ENCODE measurements at regions not wholly inside any gene's neighbourhood (a gene's known extent, or its start where the extent isn't known, plus 50 kb on each side); places are given as distances from the start of the nearest gene placed in this dataset.
"Not testable (repeated sequence)": the region's sequence is repeated elsewhere in the genome, so short reads cannot be mapped to it uniquely, and the experiment has no call there.

DNA sequence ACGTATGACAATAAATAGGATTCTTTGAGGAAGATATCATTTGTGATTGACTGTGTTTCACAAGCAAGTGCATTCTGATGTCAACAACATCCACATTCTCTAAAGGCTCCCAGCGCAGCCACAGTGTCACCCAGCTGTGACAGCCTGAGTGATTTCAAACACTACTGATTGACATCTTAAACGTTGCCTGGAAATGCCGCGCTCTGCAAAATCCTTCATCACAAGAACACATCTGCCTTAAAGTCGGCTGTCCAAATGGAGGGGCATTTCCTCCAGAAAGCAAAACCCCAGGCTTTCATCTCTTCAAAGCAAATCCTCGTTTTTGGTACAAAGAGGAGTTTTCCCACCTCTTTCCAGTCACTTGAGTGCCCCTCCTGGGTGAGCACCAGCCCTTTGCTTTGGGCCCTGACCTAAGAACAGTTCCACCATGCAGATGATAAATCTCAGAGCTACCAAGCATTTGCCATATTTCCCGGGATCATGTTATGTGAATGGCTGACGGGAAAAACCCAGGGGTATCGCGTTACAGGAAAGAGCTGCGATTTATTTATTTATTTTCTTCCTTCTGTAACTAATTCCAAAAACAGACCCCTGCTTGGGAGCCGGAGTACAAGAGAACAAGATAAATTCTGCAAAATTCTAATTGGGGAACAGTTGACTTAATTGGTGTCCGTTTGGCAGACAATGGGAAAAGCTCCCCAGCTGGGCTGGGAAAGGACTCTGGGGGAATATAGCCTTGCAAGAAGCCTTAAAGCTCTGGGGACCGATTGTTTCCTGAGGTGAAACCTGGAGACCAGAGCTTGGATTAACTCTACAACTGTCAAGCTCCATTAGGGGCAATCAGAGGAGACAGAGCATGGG, 703.8 kb upstream of the NR2F2 start:
- TF ChIP-seq, protein P1, sequence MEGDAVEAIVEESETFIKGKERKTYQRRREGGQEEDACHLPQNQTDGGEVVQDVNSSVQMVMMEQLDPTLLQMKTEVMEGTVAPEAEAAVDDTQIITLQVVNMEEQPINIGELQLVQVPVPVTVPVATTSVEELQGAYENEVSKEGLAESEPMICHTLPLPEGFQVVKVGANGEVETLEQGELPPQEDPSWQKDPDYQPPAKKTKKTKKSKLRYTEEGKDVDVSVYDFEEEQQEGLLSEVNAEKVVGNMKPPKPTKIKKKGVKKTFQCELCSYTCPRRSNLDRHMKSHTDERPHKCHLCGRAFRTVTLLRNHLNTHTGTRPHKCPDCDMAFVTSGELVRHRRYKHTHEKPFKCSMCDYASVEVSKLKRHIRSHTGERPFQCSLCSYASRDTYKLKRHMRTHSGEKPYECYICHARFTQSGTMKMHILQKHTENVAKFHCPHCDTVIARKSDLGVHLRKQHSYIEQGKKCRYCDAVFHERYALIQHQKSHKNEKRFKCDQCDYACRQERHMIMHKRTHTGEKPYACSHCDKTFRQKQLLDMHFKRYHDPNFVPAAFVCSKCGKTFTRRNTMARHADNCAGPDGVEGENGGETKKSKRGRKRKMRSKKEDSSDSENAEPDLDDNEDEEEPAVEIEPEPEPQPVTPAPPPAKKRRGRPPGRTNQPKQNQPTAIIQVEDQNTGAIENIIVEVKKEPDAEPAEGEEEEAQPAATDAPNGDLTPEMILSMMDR (IDR thresholded peaks at IDR 0.05; ENCODE audit: partially characterized antibody, unreplicated experiment), result no peak
- Mint-ChIP-seq H3K9me3 (ENCODE audit: unreplicated experiment) (peaks cover 1% of the 10 kb centered on the region), H3K4me3 (ENCODE audit: unreplicated experiment) (no peak overlapping the region), H3K27ac (ENCODE audit: unreplicated experiment) (peak overlapping the region; percentile 74), H3K4me1 (ENCODE audit: low read depth, unreplicated experiment) (peaks cover 13% of the 10 kb centered on the region), H3K27me3 (ENCODE audit: unreplicated experiment) (no peaks in the 10 kb centered on the region), H3K36me3 (ENCODE audit: unreplicated experiment) (no peaks in the 10 kb centered on the region)
- peak; percentile 22 for DNase-seq

DNA sequence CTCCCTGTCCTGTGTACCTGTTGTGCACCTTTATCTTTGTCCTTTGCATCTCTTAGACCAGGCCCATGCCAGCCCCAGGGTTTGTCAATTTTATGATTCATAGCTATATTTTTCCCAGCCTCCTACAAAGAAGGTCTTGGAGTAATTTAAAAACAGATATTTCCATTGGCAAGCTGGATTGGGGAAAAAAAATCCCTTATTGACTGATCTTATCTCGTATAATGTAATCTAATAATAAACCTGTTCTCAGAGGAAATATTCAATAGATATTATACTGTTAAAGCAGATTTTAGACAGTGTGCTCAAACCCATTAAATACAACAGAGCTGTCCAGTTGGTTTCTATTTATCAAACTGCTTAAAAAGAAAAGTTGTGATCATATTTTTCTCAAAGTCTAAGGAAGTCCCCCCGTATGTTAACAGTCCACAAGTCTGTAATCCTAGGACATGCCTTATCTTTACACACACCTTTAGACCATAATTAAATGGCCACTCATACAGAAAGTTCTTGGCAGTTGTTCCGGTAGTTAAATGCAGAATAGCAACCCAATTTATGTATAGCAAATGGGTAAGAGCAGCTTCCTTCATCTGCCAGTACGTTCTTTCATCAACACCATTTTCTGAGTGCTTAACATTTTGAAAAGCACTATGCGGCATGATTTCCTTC, 700.9 kb upstream of the NR2F2 start:
- H3K4me3 Mint-ChIP-seq (ENCODE audit: unreplicated experiment), result no peak overlapping the region
- no peak for DNase-seq
- H3K36me3 Mint-ChIP-seq (ENCODE audit: unreplicated experiment), result no peaks in the 10 kb centered on the region
- H3K27me3 Mint-ChIP-seq (ENCODE audit: unreplicated experiment), result no peaks in the 10 kb centered on the region
- H3K27ac Mint-ChIP-seq (ENCODE audit: unreplicated experiment), result no peak overlapping the region
- TF ChIP-seq, protein P1 (IDR thresholded peaks at IDR 0.05; ENCODE audit: partially characterized antibody, unreplicated experiment), result no peak
- peaks cover 1% of the 10 kb centered on the region for H3K9me3 Mint-ChIP-seq (ENCODE audit: unreplicated experiment)
- peaks cover 13% of the 10 kb centered on the region for H3K4me1 Mint-ChIP-seq (ENCODE audit: low read depth, unreplicated experiment)

DNA sequence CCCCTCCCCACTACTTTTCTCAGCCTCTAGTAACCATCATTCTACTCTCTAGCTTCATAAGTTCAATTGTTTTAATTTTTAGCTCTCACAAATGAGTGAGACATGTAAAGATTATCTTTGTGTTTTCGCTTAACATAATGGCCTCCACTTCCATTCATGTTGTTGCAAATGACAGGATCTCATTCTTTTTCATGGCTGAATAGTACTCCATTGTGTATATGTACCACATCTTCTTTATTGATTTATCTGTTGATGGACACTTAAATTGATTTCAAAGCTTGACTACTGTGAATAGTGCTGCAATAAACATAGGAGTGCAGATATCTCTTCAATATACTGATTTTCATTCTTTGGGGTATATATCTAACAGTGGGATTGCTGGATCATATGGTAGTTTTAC, 699.8 kb upstream of the NR2F2 start:
- no peak overlapping the region for H3K4me3 Mint-ChIP-seq (ENCODE audit: unreplicated experiment)
- peaks cover 13% of the 10 kb centered on the region for H3K4me1 Mint-ChIP-seq (ENCODE audit: low read depth, unreplicated experiment)
- no peaks in the 10 kb centered on the region for H3K36me3 Mint-ChIP-seq (ENCODE audit: unreplicated experiment)
- no peak for DNase-seq
- H3K27me3 Mint-ChIP-seq (ENCODE audit: unreplicated experiment), result no peaks in the 10 kb centered on the region
- no peak overlapping the region for H3K27ac Mint-ChIP-seq (ENCODE audit: unreplicated experiment)
- H3K9me3 Mint-ChIP-seq (ENCODE audit: unreplicated experiment), result peaks cover 1% of the 10 kb centered on the region
- TF ChIP-seq, protein P1 (IDR thresholded peaks at IDR 0.05; ENCODE audit: partially characterized antibody, unreplicated experiment), result no peak

DNA sequence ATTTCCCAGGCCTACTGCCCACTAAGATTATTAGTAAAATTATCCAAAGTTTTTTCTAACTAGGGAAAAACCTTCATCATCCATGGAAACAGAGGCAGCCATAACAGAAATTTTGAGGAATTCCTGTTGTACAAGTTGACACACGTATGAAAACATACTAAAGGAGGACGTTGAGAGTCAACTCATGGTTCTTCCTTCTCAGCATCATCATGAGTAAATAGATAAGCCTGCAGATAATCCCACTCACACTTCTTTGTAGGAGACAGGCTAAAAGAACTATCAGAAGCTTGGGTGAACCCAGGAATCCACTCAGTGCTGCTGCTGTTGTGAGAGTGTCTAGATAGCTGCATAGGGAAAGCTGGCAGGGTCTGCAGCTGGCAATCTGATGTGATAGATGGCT, 694.8 kb upstream of the NR2F2 start:
- TF ChIP-seq, protein P1 (IDR thresholded peaks at IDR 0.05; ENCODE audit: partially characterized antibody, unreplicated experiment), result no peak
- Mint-ChIP-seq H3K4me3 (ENCODE audit: unreplicated experiment) (no peak overlapping the region), H3K27ac (ENCODE audit: unreplicated experiment) (no peak overlapping the region)

DNA sequence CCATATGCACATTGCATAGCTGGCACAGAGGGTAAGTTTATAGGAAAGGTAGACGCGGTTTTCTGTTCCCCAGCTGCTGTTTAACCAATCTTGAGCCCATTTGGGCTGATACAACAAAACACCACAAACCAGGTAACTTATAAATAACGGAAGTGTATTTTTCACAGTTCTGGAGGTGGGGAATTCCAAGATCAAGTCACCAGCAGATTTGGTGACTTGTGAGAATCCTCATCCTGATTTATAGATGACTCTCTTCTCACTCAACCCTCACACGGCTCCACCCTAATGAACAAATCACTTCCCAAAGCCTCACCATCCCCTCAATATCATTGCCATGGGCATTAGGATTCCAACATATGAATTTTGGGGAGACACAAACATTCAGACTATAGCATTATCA, 694.4 kb upstream of the NR2F2 start:
- Mint-ChIP-seq H3K4me3 (ENCODE audit: unreplicated experiment) (no peak overlapping the region), H3K36me3 (ENCODE audit: unreplicated experiment) (no peaks in the 10 kb centered on the region), H3K4me1 (ENCODE audit: low read depth, unreplicated experiment) (no peaks in the 10 kb centered on the region), H3K27ac (ENCODE audit: unreplicated experiment) (no peak overlapping the region), H3K9me3 (ENCODE audit: unreplicated experiment) (no peaks in the 10 kb centered on the region), H3K27me3 (ENCODE audit: unreplicated experiment) (no peaks in the 10 kb centered on the region)
- TF ChIP-seq, protein P1 (IDR thresholded peaks at IDR 0.05; ENCODE audit: partially characterized antibody, unreplicated experiment), result no peak
- no peak for DNase-seq

More for the DNA sequence above, 694.8 kb upstream of the NR2F2 start:
- Mint-ChIP-seq H3K9me3 (ENCODE audit: unreplicated experiment) (no peaks in the 10 kb centered on the region), H3K27me3 (ENCODE audit: unreplicated experiment) (no peaks in the 10 kb centered on the region), H3K36me3 (ENCODE audit: unreplicated experiment) (no peaks in the 10 kb centered on the region), H3K4me1 (ENCODE audit: low read depth, unreplicated experiment) (no peaks in the 10 kb centered on the region)
- no peak for DNase-seq

DNA sequence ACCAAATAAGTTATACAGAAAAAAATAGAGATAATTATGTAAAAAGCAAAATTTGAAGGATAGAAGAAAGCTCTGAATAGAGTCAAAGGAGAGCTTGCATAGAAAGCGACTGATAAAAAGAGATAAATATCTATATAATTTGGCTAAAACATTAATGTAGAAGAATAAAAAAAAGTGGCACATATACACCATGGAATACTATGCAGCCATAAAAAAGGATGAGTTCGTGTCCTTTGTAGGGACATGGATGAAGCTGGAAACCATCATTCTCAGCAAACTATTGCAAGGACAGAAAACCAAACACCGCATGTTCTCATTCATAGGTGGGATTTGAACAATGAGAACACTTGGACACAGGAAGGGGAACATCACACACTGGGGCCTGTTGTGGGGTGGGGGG, 693.3 kb upstream of the NR2F2 start:
- DNase-seq; H3K27ac Mint-ChIP-seq (ENCODE audit: unreplicated experiment); H3K9me3 Mint-ChIP-seq (ENCODE audit: unreplicated experiment); H3K4me3 Mint-ChIP-seq (ENCODE audit: unreplicated experiment); H3K27me3 Mint-ChIP-seq (ENCODE audit: unreplicated experiment); H3K36me3 Mint-ChIP-seq (ENCODE audit: unreplicated experiment); H3K4me1 Mint-ChIP-seq (ENCODE audit: low read depth, unreplicated experiment): not testable (repeated sequence)

Data from glutamatergic neuron (in vitro differentiated cells).